GM12878 (cell line): ENCODE measurements at regions not wholly inside any gene's neighbourhood (a gene's known extent, or its start where the extent isn't known, plus 50 kb on each side); places are given as distances from the start of the nearest gene placed in this dataset.

ENCODE experiments used
- EZH2 ChIP-seq: IDR thresholded peaks from 2 replicates; pipeline ENCODE4 v1.6.1; 2012; ENCODE audit warnings: low read depth, mild to moderate bottlenecking, control low read depth, inconsistent platforms, low read length, borderline replicate concordance; ENCODE audit not compliant: control insufficient read depth
- HDAC6 ChIP-seq: fragments of 200-600 bp; sonication (generic); IDR thresholded peaks from one replicate; pipeline ENCODE4 v1.8.0; 2017; ENCODE audit warnings: antibody characterized with exemption; ENCODE audit not compliant: unreplicated experiment
- POLR2A ChIP-seq: IDR thresholded peaks from 2 replicates; pipeline ENCODE4 v1.6.1; 2011; ENCODE audit warnings: low read depth, mild to moderate bottlenecking, low read length

GRCh38 chr4:161321706-161322105 lies 842.1 kb downstream of the FSTL5 start:
- TF ChIP-seq POLR2A = no peak
- no peak for TF ChIP-seq HDAC6
- TF ChIP-seq EZH2 = no peak
